ENCODE measurements at regions not wholly inside any gene's neighbourhood (a gene's known extent, or its start where the extent isn't known, plus 50 kb on each side); places are given as distances from the start of the nearest gene placed in this dataset.

DNA sequence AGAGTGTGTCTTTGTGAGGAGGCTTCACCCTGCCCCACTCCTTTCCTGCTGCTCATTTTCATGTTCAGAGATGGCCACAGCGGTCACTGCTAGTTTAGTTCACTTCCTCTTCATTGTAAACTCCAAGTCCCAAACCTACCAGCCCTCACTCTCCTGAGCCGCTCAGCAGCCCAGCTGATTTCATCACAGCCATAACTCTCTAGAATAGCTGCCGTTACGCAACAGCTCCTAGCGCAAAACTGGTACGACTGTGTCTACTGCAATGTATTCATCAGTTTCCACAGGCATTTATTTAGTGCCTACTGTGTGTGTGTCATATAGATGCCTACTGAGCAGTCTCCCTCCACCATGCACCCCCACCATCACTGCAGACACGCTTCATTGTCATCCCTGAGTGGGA, 233.5 kb upstream of the RPL38 start:
- no peak for TF ChIP-seq POLR2A (IDR thresholded peaks at IDR 0.05)
- TF ChIP-seq, protein P1, sequence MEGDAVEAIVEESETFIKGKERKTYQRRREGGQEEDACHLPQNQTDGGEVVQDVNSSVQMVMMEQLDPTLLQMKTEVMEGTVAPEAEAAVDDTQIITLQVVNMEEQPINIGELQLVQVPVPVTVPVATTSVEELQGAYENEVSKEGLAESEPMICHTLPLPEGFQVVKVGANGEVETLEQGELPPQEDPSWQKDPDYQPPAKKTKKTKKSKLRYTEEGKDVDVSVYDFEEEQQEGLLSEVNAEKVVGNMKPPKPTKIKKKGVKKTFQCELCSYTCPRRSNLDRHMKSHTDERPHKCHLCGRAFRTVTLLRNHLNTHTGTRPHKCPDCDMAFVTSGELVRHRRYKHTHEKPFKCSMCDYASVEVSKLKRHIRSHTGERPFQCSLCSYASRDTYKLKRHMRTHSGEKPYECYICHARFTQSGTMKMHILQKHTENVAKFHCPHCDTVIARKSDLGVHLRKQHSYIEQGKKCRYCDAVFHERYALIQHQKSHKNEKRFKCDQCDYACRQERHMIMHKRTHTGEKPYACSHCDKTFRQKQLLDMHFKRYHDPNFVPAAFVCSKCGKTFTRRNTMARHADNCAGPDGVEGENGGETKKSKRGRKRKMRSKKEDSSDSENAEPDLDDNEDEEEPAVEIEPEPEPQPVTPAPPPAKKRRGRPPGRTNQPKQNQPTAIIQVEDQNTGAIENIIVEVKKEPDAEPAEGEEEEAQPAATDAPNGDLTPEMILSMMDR (IDR thresholded peaks at IDR 0.05), result no peak

All from prostate gland (tissue), 2 donors.